GM21737 (cell line): ENCODE measurements at regions not wholly inside any gene's neighbourhood (a gene's known extent, or its start where the extent isn't known, plus 50 kb on each side); places are given as distances from the start of the nearest gene placed in this dataset.

Source experiments
- ATAC-seq: cut with Tn5 transposase; IDR thresholded peaks from one replicate; pipeline ENCODE4 v1.9.1; 2021; ENCODE audit warnings: mild to moderate bottlenecking, moderate library complexity; ENCODE audit not compliant: unreplicated experiment

GRCh38 chr9:86798966-86799365 is 148.3 kb downstream of the GAS1 start:
- ATAC-seq, result no peak

GRCh38 chr9:86796666-86797065 is 150.6 kb downstream of the GAS1 start:
- ATAC-seq, result no peak

- no peak for ATAC-seq
These were observed 151.3 kb downstream of the GAS1 start for GRCh38 chr9:86795823-86796553.

- ATAC-seq, result no peak
These were observed 152.3 kb downstream of the GAS1 start for GRCh38 chr9:86795047-86795442.

GRCh38 chr9:86794391-86795046 is 152.8 kb downstream of the GAS1 start:
- no peak for ATAC-seq

GRCh38 chr9:86792136-86792535 is 155.2 kb downstream of the GAS1 start:
- no peak for ATAC-seq

- ATAC-seq, result no peak
These were observed 156.5 kb downstream of the GAS1 start for GRCh38 chr9:86790805-86791204.

GRCh38 chr9:86788456-86788855 is 158.8 kb downstream of the GAS1 start:
- no peak for ATAC-seq

- no peak for ATAC-seq
These were observed 163.4 kb downstream of the GAS1 start for GRCh38 chr9:86783884-86784283.

GRCh38 chr9:86782831-86783230 is 164.5 kb downstream of the GAS1 start:
- ATAC-seq, result no peak

GRCh38 chr9:86778761-86779160 is 168.5 kb downstream of the GAS1 start:
- no peak for ATAC-seq

GRCh38 chr9:86775718-86776117 is 171.6 kb downstream of the GAS1 start:
- ATAC-seq, result no peak

GRCh38 chr9:86774116-86774515 is 173.2 kb downstream of the GAS1 start:
- ATAC-seq, result no peak

GRCh38 chr9:86773422-86773945 is 173.8 kb downstream of the GAS1 start:
- ATAC-seq, result no peak

- no peak for ATAC-seq
These were observed 174.7 kb downstream of the GAS1 start for GRCh38 chr9:86772635-86772993.

- ATAC-seq, result no peak
These were observed 175.2 kb downstream of the GAS1 start for GRCh38 chr9:86771941-86772634.

- ATAC-seq, result no peak
These were observed 175.9 kb downstream of the GAS1 start for GRCh38 chr9:86771420-86771819.

- ATAC-seq, result no peak
These were observed 178.6 kb downstream of the GAS1 start for GRCh38 chr9:86768709-86769108.

GRCh38 chr9:86768020-86768419 is 179.3 kb downstream of the GAS1 start:
- ATAC-seq, result no peak

GRCh38 chr9:86767373-86767772 is 179.9 kb downstream of the GAS1 start:
- no peak for ATAC-seq

- ATAC-seq, result no peak
These were observed 180.4 kb downstream of the GAS1 start for GRCh38 chr9:86766912-86767311.

GRCh38 chr9:86766511-86766910 is 180.8 kb downstream of the GAS1 start:
- ATAC-seq, result no peak
